ENCODE measurements at regions not wholly inside any gene's neighbourhood (a gene's known extent, or its start where the extent isn't known, plus 50 kb on each side); places are given as distances from the start of the nearest gene placed in this dataset.

GRCh38 chr7:130970696-130971095 lies 236.7 kb upstream of the KLF14 start:
- no peak for DNase-seq

GRCh38 chr7:130971297-130971696 lies 237.3 kb upstream of the KLF14 start:
- no peak for DNase-seq

GRCh38 chr7:130972201-130972600 lies 238.2 kb upstream of the KLF14 start:
- no peak for DNase-seq

- DNase-seq = no peak
Observed at GRCh38 chr7:130973637-130974036, 239.6 kb upstream of the KLF14 start.

GRCh38 chr7:130974169-130974568 lies 240.2 kb upstream of the KLF14 start:
- no peak for DNase-seq

DNA sequence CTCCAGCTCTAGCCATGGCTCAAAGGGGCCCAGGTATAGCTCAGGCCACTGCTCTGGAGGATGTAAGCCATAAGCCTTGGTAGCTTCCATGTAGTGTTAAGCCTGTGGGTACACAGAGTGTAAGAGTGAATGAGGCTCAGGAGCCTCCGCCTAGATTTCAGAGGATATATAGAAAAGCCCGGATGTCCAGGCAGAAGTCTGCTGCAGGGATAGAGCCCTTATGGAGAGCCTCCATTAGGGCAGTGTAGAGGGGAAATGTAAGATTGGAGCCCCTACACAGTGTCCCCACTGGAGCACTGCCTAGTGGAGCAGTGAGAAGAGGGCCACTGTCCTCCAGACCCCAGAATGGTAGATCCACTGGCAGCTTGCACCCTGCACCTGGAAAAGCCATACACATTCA lies 240.8 kb upstream of the KLF14 start:
- no peak for DNase-seq

DNA sequence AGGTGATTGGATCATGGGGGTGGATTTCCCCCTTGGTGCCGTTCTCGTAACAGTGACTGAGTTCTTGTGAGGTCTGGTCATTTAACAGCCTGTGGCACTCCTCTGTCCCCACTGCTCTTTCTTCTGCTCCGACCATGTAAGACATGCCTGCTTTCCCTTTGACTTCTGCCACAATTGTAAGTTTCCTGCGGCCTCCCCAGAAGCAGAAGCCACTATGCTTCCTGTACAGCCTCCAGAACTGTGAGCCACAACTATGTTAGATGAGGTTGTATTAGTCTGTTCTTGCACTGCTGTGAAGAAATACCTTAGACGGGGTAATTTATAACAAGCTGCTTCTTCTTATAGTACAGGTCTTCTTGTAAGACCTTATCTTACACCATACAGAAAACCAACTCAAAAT lies 241.7 kb upstream of the KLF14 start:
- no peak for DNase-seq

- DNase-seq = peak; percentile 55
Observed at GRCh38 chr7:130982160-130982638, 248.2 kb upstream of the KLF14 start.

DNA sequence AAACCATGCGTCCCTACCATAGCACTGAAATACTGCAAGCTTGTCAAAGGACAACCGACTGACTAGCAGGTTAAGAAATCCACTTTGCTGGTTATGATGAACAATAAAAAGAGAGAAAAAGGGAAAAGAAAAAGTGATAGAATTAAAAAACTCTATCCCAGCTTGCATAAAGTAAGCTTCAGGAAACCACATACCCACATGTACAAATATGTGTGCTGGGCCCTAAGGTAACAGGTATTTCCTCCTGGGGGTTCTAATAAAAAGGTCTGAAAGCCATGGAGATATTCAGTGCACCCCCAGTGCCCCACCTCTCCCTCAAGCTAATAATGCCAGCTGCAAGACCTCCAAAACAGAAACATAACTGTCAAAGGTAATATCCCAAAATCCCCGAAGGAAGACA lies 248.6 kb upstream of the KLF14 start:
- DNase-seq = no peak

- DNase-seq = no peak
Observed at GRCh38 chr7:130985361-130985760, 251.4 kb upstream of the KLF14 start.

DNA sequence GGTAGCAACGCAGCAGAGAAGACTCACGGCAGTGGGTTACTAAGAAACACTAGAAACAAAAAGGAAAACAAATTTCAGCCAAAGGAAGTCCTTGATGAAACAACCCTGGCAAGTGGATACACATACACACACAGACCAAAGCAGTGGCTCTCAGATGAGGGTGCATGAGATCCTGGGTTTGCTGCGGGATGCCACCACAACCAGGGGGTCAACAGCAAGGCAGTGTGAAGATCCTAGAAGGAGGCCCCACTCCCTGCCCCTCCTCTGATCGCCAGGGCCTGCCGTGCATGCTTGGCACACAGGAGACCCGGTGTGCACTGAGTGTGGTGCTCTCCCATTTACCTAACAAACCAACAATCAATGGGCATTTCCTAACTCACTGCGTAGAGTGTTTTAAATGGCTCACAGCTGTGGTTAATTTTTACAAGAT lies 252.3 kb upstream of the KLF14 start:
- no peak for DNase-seq

GRCh38 chr7:130987092-130987491 lies 253.1 kb upstream of the KLF14 start:
- no peak for DNase-seq

DNA sequence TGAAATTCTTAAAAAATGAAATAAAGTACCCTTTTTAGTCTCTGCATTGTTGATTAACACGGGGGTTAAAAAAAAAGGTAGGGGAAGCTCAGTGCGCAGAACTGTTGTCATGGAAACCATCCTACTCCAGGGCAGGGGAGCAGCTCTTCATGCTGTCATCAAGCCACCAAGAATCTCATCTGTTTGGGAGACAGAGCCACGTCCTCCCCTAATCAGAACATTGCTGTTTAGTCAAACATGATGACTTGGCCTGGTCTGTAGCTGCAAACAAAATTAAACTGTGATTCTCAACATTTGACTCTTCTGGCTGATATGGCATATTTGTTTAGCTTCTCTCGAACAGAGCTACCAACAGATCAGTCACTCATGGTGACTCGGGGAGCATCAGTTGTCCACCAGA lies 254.4 kb upstream of the KLF14 start:
- DNase-seq = no peak

DNA sequence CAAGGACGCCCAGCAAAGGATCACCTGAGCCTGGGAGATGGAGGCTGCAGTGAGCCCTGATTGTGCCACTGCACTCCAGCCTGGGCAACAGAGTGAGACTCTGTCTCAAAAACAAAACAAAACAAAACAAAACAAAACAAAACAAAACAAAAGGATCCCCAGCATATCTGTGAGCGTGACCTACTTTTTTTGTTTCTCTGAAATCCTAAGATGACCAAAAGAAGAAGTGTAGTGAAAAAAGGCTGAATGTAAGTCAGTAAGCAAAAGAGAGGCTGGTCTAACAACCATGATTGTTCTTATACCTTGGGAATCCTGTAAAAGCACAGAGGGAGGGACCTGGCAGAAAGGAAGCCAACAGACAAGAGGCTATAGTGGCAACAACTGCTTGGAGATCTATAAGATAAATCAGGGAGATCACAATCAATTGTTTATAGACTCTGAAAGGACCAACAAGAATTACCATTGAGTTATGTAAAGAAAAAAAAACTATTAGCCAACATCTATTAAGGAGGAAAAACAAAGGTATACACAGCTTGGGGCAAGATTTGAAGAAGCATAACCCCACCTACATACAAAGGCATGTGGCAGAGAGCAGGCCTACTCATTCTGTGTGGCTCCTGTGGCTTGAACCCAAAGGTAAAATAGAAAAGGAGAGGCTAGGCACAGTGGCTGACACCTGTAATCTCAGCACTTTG lies 255.2 kb upstream of the KLF14 start:
- no peak for DNase-seq

DNA sequence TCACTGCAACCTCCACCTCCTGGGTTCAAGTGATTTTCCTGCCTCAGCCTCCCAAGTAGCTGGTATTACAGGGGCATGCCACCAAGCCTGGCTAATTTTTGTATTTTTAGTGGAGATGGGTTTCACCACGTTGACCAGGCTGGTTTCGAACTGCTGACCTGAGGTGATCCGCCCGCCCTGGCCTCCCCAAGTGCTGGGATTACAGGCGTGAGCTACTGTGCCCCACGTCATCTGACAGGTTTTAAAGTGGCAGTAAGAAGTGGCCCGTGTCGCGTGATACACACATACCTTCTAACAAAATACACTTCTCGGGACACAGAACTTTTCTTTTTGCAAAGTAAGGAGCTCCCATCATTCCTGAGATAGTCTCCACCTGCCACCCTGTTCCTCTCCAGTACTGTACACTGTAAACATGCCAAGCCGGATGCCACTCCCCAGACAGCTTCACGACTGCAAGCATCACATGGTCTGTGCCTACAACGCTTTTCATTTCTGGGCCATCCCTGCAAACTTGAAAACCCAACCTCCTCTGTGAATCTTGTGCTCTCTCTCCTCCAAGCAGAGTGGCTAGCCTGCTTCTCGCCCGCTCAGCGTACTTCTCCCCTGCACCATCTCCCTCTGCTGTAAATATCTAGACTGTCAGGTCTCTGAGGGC lies 256.3 kb upstream of the KLF14 start:
- DNase-seq = no peak

DNA sequence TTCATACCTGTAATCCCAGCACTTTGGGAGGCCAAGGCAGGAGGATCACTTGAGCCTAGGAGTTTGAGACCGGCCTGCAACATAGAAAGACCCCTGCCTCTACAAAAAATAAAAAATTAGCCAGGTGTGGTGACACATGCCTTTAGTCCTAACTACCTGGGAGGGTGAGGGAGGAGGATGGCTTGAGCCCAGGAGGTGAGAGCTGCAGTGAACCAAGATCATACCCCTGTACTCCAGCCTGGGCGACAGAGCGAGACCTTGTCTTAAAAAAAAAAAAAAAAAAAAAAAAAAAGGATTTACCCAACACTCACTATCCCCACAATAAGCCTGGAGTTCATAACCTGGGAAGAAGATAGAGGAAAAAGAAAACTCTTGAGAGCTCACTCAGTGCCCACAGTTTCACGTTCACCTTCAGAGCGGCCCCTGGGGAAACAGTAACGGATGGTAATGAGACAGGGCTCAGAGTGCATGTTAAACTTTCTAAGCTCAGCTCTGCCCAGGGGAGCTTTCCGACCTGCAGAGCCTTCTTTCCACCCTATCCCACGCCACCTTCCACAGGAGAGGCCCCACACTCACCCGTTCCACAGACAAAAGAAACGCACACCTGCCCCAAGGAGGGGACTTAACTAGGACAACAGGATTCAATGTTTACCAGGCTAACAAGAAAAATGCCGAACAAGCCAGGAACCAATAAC lies 259.8 kb upstream of the KLF14 start:
- no peak for DNase-seq

- DNase-seq = no peak
Observed at GRCh38 chr7:130994378-130995115, 260.5 kb upstream of the KLF14 start.

DNA sequence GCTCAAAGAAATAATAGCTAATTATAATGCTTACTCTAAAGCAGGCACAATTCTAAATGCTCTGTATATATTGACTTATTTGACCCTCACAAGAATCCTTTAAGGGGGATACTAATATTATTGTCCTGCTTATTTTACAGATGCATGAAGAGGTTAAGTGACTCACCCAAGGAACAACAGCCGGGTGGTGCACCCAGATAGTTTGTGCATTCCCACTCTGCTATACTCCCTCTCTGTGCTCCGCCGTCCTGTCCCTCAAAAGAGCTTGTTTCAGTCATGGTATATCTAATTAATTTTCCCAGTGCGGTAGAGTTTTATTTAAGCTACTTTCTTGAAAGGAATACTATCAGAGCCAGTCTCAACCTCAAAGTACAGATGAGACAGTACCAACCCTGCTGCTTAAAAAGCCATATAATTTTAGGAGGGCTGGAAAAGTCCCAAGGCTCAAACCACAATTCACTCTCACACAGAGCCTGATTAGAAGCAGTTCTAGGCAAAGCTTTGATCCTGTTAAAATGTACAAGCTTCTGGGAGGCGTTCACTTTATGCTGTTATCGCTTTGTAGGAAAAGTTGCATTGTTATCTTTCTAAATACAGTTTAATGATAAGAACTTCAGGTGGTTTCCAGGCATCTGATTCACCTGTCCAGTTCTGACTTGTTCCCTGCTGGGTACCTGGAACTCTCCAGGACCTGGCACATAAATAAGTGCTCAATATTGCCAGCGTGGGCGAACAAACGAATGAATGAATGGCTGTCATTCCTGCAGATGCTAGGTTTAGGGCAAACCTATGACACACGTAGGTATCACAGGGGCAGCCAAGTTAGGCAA lies 261.5 kb upstream of the KLF14 start:
- DNase-seq = no peak

DNA sequence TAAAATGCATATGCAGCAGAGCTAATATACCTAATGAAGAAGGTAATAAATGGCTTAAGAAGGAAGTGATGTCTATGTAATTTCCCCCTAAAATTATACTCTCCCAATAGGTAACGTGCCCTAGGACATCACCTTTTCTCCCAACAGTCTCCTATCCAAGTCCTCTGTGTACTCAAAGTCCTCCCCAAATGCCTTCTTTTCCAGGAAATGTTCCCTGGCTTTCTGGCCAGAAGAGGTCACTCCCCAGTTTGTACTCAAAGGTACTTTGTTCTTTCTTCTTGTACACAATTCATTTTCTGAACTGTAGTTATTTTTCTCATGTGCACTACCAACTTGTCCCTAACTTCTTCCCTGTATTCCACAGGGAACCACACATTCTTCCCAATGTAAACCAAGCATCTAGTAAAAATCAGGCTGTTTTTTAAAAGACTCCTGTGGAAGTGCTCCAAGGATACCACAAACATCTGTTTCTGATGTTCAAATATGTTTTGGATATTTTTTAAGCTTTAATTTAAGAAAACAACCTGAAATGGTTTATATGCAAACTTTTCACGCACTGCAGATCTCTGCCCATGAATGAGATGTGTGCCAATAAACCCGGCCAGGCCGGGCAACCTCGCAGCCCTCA lies 262.3 kb upstream of the KLF14 start:
- no peak for DNase-seq

GRCh38 chr7:130996833-130997231 lies 262.8 kb upstream of the KLF14 start:
- no peak for DNase-seq

DNA sequence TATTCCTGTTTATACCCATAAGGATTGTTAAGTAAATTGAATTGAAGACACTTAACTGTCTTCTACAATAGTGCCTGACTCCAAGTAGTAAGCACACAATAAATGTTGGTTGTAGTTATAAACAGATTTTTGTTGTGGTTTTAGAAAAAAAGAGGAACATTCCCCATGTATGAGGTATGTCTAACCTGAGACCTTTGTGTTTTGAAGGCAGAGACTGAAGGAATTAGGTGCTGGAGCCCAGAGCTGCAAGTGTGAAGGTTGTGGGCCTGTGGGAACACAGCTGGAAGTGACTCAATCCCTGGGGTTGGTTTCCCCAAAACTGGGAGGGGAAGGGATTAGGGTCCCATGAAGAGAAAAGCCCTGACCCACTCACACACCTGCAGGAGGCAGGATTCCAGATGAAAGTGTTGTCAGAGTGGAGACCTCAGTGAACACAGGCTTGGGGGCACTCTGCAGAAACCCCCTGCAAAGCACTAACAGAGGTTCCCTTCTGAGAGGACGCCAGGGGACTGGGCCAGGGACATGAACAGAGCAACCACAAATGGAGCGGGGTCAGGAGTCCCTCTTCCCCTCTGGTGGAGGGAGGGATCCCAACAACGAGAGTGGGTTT lies 265.1 kb upstream of the KLF14 start:
- DNase-seq = no peak

GRCh38 chr7:130999926-131000325 lies 265.9 kb upstream of the KLF14 start:
- DNase-seq = no peak
